GM20431 (cell line): ENCODE measurements at regions not wholly inside any gene's neighbourhood (a gene's known extent, or its start where the extent isn't known, plus 50 kb on each side); places are given as distances from the start of the nearest gene placed in this dataset.

Source experiments
- in situ Hi-C: fragments of 300-500 bp; cut with MseI, MboI; formaldehyde crosslinking; loops from one replicate; pipeline ENCODE4 v1.15.0; 2020; ENCODE audit warnings: low sequenced_read_pairs; ENCODE audit not compliant: unreplicated experiment

- in situ Hi-C loops = no loop called here
These were observed 715.7 kb upstream of the SOX9 start for GRCh38 chr17:71405101-71405500.

GRCh38 chr17:71407981-71408380, 712.8 kb upstream of the SOX9 start:
- in situ Hi-C loops = no loop called here

- in situ Hi-C loops = no loop called here
These were observed 711.7 kb upstream of the SOX9 start for GRCh38 chr17:71409137-71409536.

- in situ Hi-C loops = no loop called here
These were observed 711.1 kb upstream of the SOX9 start for GRCh38 chr17:71409712-71410111.

GRCh38 chr17:71412803-71413202, 708.0 kb upstream of the SOX9 start:
- in situ Hi-C loops = no loop called here

- in situ Hi-C loops = no loop called here
These were observed 706.9 kb upstream of the SOX9 start for GRCh38 chr17:71413935-71414334.

- in situ Hi-C loops = no loop called here
These were observed 703.7 kb upstream of the SOX9 start for GRCh38 chr17:71417142-71417541.

- in situ Hi-C loops = no loop called here
These were observed 697.9 kb upstream of the SOX9 start for GRCh38 chr17:71422968-71423367.

- in situ Hi-C loops = no loop called here
These were observed 696.8 kb upstream of the SOX9 start for GRCh38 chr17:71423871-71424546.

- in situ Hi-C loops = no loop called here
These were observed 693.0 kb upstream of the SOX9 start for GRCh38 chr17:71427801-71428200.

- in situ Hi-C loops = no loop called here
These were observed 691.9 kb upstream of the SOX9 start for GRCh38 chr17:71428897-71429296.

GRCh38 chr17:71430281-71430680, 690.5 kb upstream of the SOX9 start:
- in situ Hi-C loops = no loop called here

- in situ Hi-C loops = no loop called here
These were observed 689.7 kb upstream of the SOX9 start for GRCh38 chr17:71431146-71431545.

GRCh38 chr17:71432378-71433315, 688.2 kb upstream of the SOX9 start:
- in situ Hi-C loops = no loop called here

GRCh38 chr17:71434716-71435115, 686.1 kb upstream of the SOX9 start:
- in situ Hi-C loops = no loop called here

- in situ Hi-C loops = no loop called here
These were observed 684.3 kb upstream of the SOX9 start for GRCh38 chr17:71436479-71436878.

GRCh38 chr17:71437166-71437565, 683.7 kb upstream of the SOX9 start:
- in situ Hi-C loops = no loop called here

- in situ Hi-C loops = no loop called here
These were observed 682.1 kb upstream of the SOX9 start for GRCh38 chr17:71438631-71439146.

GRCh38 chr17:71440513-71440912, 680.3 kb upstream of the SOX9 start:
- in situ Hi-C loops = no loop called here

- in situ Hi-C loops = no loop called here
These were observed 679.7 kb upstream of the SOX9 start for GRCh38 chr17:71441098-71441497.

- in situ Hi-C loops = no loop called here
These were observed 676.7 kb upstream of the SOX9 start for GRCh38 chr17:71444078-71444477.
